ENCODE measurements at regions not wholly inside any gene's neighbourhood (a gene's known extent, or its start where the extent isn't known, plus 50 kb on each side); places are given as distances from the start of the nearest gene placed in this dataset.
A peak's percentile ranks its signal among the peaks of the same experiment; 100 is the strongest.

DNA sequence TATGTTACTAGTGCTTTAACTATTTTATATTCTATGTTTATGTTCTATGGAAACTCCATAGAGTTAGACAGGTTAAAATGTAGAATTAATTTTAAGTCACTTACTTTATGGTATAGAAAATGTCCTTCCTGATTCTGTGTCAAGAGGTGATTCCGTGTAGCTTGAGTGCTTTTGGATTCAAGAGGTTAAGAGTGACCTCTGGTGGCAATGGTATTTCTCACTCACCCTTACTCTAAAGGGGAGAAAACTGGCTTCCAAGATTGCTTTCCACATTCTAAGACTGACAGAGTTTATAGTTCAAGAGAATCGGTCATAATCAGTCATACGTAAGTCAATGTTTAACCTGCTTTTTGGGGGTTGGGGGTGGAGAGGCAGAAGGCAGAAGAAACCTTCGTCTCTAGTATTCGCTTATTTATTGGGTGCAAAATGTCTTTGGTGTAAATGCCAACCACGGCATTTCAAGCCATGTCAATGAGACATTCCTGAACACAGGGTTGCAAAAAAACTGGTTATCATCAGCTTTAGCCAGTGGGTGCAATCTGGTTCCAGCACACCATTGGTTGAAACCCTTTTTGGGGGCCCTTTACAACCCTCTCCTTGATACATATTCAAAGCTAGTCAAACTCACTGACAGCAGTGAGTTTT, 92.0 kb upstream of the VGLL3 start:
- Histone ChIP-seq H3K36me3 (replicated peaks) (no peaks in the 10 kb centered on the region), H3K27me3 (replicated peaks) (no peaks in the 10 kb centered on the region), H3K4me3 (ENCODE audit: low read depth, low read length) (no peak overlapping the region), H3K27ac (no peak overlapping the region)
- in situ Hi-C loops (cut with HindIII; ENCODE audit: low pct_ligation_motif_present, low sequenced_read_pairs), result loop anchor here (25.0 kb wide), 1 partner anchor 296 kb away; no protein-coding TSS in a partner anchor
- DNase-seq, result peak; percentile 52
- TF ChIP-seq, protein P1, sequence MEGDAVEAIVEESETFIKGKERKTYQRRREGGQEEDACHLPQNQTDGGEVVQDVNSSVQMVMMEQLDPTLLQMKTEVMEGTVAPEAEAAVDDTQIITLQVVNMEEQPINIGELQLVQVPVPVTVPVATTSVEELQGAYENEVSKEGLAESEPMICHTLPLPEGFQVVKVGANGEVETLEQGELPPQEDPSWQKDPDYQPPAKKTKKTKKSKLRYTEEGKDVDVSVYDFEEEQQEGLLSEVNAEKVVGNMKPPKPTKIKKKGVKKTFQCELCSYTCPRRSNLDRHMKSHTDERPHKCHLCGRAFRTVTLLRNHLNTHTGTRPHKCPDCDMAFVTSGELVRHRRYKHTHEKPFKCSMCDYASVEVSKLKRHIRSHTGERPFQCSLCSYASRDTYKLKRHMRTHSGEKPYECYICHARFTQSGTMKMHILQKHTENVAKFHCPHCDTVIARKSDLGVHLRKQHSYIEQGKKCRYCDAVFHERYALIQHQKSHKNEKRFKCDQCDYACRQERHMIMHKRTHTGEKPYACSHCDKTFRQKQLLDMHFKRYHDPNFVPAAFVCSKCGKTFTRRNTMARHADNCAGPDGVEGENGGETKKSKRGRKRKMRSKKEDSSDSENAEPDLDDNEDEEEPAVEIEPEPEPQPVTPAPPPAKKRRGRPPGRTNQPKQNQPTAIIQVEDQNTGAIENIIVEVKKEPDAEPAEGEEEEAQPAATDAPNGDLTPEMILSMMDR (IDR thresholded peaks at IDR 0.05; ENCODE audit: low read depth, low read length, missing control alignments), result peak; percentile 71

DNA sequence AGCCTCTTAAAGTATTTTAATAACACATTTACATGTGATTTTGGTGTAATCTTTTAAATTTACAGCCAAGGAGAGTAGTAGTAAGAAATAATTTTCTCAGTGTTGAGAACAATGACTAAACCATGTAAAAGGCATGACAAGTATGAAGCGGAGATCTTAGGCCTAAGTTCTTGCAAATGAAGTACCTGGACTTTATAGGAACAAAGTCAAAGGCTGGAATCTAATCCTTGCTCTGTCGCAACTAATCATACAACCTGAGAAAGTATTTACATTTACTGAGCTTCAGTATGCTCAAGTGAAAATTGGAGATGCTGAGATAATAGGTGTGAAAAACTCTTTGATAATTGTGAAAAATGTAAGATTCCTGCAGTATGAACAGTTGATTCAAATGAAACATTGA, 86.4 kb upstream of the VGLL3 start:
- no peak overlapping the region for H3K4me3 ChIP-seq (ENCODE audit: low read depth, low read length)

DNA sequence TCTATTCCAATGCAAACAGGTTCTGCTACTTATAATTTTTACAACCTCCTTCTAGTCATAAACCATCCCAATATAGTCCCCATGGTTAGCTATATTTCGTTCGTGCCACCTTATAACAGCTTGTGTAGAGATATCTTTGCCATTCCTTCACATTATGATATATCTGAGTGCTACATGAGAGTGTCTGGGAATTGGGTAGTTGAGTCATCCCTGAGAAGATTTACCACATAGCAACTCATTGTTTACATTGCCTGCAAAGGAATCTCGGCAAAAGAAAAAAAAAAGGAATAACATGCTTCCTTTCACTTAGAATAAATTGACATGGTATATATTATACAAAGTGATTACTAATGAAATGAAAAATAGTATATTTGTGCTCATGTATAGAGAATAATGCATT, 86.0 kb upstream of the VGLL3 start:
- Histone ChIP-seq H3K27ac (no peak overlapping the region), H3K27me3 (replicated peaks) (no peaks in the 10 kb centered on the region), H3K4me3 (ENCODE audit: low read depth, low read length) (no peak overlapping the region), H3K36me3 (replicated peaks) (no peaks in the 10 kb centered on the region)
- TF ChIP-seq, protein P1 (IDR thresholded peaks at IDR 0.05; ENCODE audit: low read depth, low read length, missing control alignments), result no peak
- in situ Hi-C loops (cut with HindIII; ENCODE audit: low pct_ligation_motif_present, low sequenced_read_pairs), result loop anchor here (25.0 kb wide), 1 partner anchor 290 kb away; no protein-coding TSS in a partner anchor
- peak; percentile 73 for DNase-seq

More for the DNA sequence above, 86.4 kb upstream of the VGLL3 start:
- no peaks in the 10 kb centered on the region for H3K27me3 ChIP-seq (replicated peaks)
- TF ChIP-seq, protein P1 (IDR thresholded peaks at IDR 0.05; ENCODE audit: low read depth, low read length, missing control alignments), result no peak
- no peak for DNase-seq
- H3K27ac ChIP-seq, result peak overlapping the region; percentile 11
- in situ Hi-C loops (cut with HindIII; ENCODE audit: low pct_ligation_motif_present, low sequenced_read_pairs), result loop anchor here (25.0 kb wide), 1 partner anchor 290 kb away; no protein-coding TSS in a partner anchor
- H3K36me3 ChIP-seq (replicated peaks), result no peaks in the 10 kb centered on the region

DNA sequence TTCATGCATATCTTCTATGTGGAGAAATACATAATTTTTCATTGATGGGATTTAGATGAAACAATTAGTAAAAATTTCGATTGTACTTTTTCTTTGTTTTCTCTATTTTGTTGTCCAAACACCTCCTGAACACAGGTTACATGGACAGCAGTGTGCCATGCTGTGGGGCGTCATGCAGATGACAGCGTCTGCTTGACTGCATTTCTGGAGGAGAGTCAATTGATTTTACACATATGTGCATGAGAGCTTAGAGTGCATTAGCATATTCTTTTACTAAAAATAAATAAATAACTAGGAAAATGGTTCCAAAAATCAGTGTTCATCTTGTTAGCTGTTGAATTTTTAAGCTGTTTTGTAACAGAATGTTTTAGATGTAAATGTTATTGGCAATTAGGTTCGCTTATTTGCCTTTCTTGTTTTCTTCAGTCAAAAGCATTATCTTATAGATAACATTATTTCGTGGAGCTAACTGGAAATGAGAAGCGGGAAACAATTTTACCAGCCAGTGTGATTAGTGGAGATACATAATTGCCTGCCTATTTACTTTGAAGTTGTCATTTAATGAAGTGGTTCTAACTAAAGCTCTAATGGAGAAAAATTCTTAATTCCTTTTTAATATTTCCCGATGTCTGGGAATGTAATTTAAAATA, 82.7 kb upstream of the VGLL3 start:
- Histone ChIP-seq H3K4me3 (ENCODE audit: low read depth, low read length) (no peak overlapping the region), H3K36me3 (replicated peaks) (no peaks in the 10 kb centered on the region), H3K27ac (no peak overlapping the region), H3K27me3 (replicated peaks) (no peaks in the 10 kb centered on the region)
- TF ChIP-seq, protein P1 (IDR thresholded peaks at IDR 0.05; ENCODE audit: low read depth, low read length, missing control alignments), result no peak
- no peak for DNase-seq
- in situ Hi-C loops (cut with HindIII; ENCODE audit: low pct_ligation_motif_present, low sequenced_read_pairs), result no loop called here

DNA sequence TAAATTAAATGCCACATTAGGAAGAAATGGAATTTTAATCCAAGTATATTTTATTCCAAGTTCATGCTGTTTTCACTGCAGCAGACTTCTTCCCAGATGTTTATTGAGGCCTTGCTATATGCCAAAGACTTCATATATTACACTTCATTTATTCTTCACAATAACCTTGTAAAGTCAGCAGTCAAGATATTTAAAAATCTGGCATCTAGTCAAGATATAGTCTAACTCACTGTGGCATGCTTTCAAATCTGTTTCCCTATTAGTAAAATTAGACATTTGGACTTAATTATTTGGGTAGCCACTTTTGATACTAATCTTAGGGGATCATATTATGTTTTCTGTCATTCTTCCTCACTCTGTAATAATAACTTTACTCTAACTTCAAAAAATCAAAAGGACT, 81.5 kb upstream of the VGLL3 start:
- H3K27ac ChIP-seq, result no peak overlapping the region
- DNase-seq, result no peak
- in situ Hi-C loops (cut with HindIII; ENCODE audit: low pct_ligation_motif_present, low sequenced_read_pairs), result no loop called here
- TF ChIP-seq, protein P1 (IDR thresholded peaks at IDR 0.05; ENCODE audit: low read depth, low read length, missing control alignments), result no peak
- H3K27me3 ChIP-seq (replicated peaks), result no peaks in the 10 kb centered on the region
- H3K4me3 ChIP-seq (ENCODE audit: low read depth, low read length), result no peak overlapping the region
- no peaks in the 10 kb centered on the region for H3K36me3 ChIP-seq (replicated peaks)
